ENCODE measurements at regions not wholly inside any gene's neighbourhood (a gene's known extent, or its start where the extent isn't known, plus 50 kb on each side); places are given as distances from the start of the nearest gene placed in this dataset.

DNA sequence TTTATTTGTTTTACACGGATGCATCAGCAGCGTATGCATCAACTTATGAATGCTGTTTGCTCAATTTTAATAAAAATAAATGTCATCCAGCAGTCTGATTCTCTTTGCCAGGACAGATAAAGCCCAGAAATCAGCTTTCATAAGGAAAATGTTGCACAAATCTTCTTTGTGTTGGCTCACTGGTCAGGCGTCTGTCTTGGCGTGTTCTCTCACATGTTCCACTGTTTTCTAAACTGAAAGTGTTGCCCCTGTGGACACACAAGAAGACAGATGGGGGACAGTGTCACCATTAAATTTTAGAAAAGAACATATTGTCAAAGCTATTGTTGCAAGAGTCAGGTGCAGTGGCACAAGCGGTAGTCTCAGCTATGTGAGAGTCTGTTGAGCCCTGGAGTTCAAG, 316.2 kb downstream of the CENPC start:
- TF ChIP-seq, protein P1, sequence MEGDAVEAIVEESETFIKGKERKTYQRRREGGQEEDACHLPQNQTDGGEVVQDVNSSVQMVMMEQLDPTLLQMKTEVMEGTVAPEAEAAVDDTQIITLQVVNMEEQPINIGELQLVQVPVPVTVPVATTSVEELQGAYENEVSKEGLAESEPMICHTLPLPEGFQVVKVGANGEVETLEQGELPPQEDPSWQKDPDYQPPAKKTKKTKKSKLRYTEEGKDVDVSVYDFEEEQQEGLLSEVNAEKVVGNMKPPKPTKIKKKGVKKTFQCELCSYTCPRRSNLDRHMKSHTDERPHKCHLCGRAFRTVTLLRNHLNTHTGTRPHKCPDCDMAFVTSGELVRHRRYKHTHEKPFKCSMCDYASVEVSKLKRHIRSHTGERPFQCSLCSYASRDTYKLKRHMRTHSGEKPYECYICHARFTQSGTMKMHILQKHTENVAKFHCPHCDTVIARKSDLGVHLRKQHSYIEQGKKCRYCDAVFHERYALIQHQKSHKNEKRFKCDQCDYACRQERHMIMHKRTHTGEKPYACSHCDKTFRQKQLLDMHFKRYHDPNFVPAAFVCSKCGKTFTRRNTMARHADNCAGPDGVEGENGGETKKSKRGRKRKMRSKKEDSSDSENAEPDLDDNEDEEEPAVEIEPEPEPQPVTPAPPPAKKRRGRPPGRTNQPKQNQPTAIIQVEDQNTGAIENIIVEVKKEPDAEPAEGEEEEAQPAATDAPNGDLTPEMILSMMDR (optimal IDR thresholded peaks at IDR 0.05 in 1 of 3, IDR thresholded peaks at IDR 0.05 in 1 of 3, conservative IDR thresholded peaks at IDR 0.05 in 1 of 3; ENCODE audit: extremely low read depth in 1 of 3, insufficient read depth in 2 of 3, low read length in 3 of 3), result no peak
- TF ChIP-seq EZH2 (IDR thresholded peaks at IDR 0.05; ENCODE audit: low read length), result no peak
- Histone ChIP-seq H3K27ac (ENCODE audit: control insufficient read depth, insufficient read depth, low read length) (no peak overlapping the region), H3K79me2 (ENCODE audit: control insufficient read depth, insufficient read depth, low read length) (no peaks in the 10 kb centered on the region), H4K20me1 (ENCODE audit: control insufficient read depth, extremely low read depth, insufficient read depth, low read length) (no peaks in the 10 kb centered on the region), H3K36me3 (ENCODE audit: control insufficient read depth in 2 of 2, extremely low read depth in 1 of 2, insufficient read depth in 2 of 2, low read length in 2 of 2) (no peaks in the 10 kb centered on the region), H3K9me3 (ENCODE audit: control insufficient read depth, low read depth, low read length) (no peaks in the 10 kb centered on the region), H3K4me3 (ENCODE audit: control insufficient read depth in 2 of 3, extremely low read depth in 1 of 3, insufficient read depth in 2 of 3, low read depth in 1 of 3, low read length in 3 of 3) (no peak overlapping the region), H3K9me1 (ENCODE audit: control insufficient read depth, extremely low read depth, insufficient read depth, low read length) (no peaks in the 10 kb centered on the region), H3K9ac (ENCODE audit: control insufficient read depth, extremely low read depth, insufficient read depth, low read length) (no peak overlapping the region), H2AFZ (ENCODE audit: control insufficient read depth, low read length) (no peak overlapping the region), H3K27me3 (ENCODE audit: control insufficient read depth, extremely low read depth, insufficient read depth, low read length) (no peaks in the 10 kb centered on the region), H3K4me1 (ENCODE audit: control insufficient read depth, extremely low read depth, insufficient read depth, low read length) (no peaks in the 10 kb centered on the region), H3K4me2 (ENCODE audit: control insufficient read depth, extremely low read depth, insufficient read depth, low read depth, low read length) (no peak overlapping the region)
- FAIRE-seq (no peak), DNase-seq (ENCODE audit: low read depth, low spot score) (no peak)
- dilution Hi-C loops (cut with MboI; ENCODE audit: extremely low pct_ligation_motif_present, low sequenced_read_pairs), result no loop called here

DNA sequence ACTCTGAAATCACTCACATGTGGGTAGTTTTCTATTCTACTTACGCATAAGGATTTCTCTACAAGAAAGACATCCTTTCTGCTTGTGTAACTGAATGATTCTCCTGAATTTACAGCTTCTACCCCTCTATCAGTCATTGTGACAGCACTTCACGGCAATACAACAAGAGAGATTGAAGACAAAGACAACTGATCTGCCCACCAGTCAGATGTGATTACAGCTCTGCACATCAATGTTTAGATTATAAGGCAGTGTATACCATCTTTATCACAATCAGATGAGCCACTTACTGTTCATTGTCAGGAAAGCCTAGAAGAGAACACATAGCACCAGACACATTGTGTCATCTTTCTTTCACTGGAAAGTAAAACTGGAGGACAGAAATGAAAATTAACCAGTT, 324.4 kb downstream of the CENPC start:
- H2AFZ ChIP-seq (ENCODE audit: control insufficient read depth, low read length), result no peak overlapping the region
- H3K4me1 ChIP-seq (ENCODE audit: control insufficient read depth, extremely low read depth, insufficient read depth, low read length), result no peaks in the 10 kb centered on the region
- FAIRE-seq (no peak), DNase-seq (ENCODE audit: low read depth, low spot score) (no peak)
- dilution Hi-C loops (cut with MboI; ENCODE audit: extremely low pct_ligation_motif_present, low sequenced_read_pairs), result no loop called here
- TF ChIP-seq EZH2 (IDR thresholded peaks at IDR 0.05; ENCODE audit: low read length), result no peak
- TF ChIP-seq, protein P1 (optimal IDR thresholded peaks at IDR 0.05 in 1 of 3, IDR thresholded peaks at IDR 0.05 in 1 of 3, conservative IDR thresholded peaks at IDR 0.05 in 1 of 3; ENCODE audit: extremely low read depth in 1 of 3, insufficient read depth in 2 of 3, low read length in 3 of 3), result no peak
- H3K36me3 ChIP-seq (ENCODE audit: control insufficient read depth in 2 of 2, extremely low read depth in 1 of 2, insufficient read depth in 2 of 2, low read length in 2 of 2), result no peaks in the 10 kb centered on the region
- H3K27ac ChIP-seq (ENCODE audit: control insufficient read depth, insufficient read depth, low read length), result no peak overlapping the region
- H4K20me1 ChIP-seq (ENCODE audit: control insufficient read depth, extremely low read depth, insufficient read depth, low read length), result no peaks in the 10 kb centered on the region
- no peak overlapping the region for H3K4me3 ChIP-seq (ENCODE audit: control insufficient read depth in 2 of 3, extremely low read depth in 1 of 3, insufficient read depth in 2 of 3, low read depth in 1 of 3, low read length in 3 of 3)
- no peak overlapping the region for H3K4me2 ChIP-seq (ENCODE audit: control insufficient read depth, extremely low read depth, insufficient read depth, low read depth, low read length)
- H3K27me3 ChIP-seq (ENCODE audit: control insufficient read depth, extremely low read depth, insufficient read depth, low read length), result no peaks in the 10 kb centered on the region
- H3K9me3 ChIP-seq (ENCODE audit: control insufficient read depth, low read depth, low read length), result no peaks in the 10 kb centered on the region
- no peaks in the 10 kb centered on the region for H3K79me2 ChIP-seq (ENCODE audit: control insufficient read depth, insufficient read depth, low read length)
- no peak overlapping the region for H3K9ac ChIP-seq (ENCODE audit: control insufficient read depth, extremely low read depth, insufficient read depth, low read length)
- no peaks in the 10 kb centered on the region for H3K9me1 ChIP-seq (ENCODE audit: control insufficient read depth, extremely low read depth, insufficient read depth, low read length)

Data from keratinocyte (primary cell).